ENCODE measurements at regions not wholly inside any gene's neighbourhood (a gene's known extent, or its start where the extent isn't known, plus 50 kb on each side); places are given as distances from the start of the nearest gene placed in this dataset.

DNA sequence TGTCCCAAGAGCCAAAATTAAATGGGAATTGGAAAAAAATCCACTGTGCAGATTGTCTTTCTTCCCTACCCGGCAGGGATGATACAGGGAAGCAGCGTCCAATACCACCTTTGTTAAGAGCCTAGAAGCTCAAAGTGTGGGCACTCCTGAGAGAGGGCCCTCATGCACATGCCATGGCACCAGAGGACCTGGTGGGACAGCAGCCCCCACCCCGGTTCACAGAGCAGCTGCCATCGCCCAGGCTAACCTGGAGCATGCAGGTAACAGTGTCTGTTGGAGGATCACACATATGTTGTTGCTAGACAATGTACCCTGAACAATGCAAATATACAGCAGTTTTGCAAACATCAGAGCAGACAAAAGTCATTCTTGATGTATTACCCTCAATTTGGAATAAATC is 206.5 kb downstream of the TJP1 start:
- intact Hi-C loops (cut with DNase I, micrococcal nuclease) = no loop called here
- DNase-seq (no peak), ATAC-seq (no peak)
- H3K4me3 ChIP-seq = no peak overlapping the region
- TF ChIP-seq, protein P1, sequence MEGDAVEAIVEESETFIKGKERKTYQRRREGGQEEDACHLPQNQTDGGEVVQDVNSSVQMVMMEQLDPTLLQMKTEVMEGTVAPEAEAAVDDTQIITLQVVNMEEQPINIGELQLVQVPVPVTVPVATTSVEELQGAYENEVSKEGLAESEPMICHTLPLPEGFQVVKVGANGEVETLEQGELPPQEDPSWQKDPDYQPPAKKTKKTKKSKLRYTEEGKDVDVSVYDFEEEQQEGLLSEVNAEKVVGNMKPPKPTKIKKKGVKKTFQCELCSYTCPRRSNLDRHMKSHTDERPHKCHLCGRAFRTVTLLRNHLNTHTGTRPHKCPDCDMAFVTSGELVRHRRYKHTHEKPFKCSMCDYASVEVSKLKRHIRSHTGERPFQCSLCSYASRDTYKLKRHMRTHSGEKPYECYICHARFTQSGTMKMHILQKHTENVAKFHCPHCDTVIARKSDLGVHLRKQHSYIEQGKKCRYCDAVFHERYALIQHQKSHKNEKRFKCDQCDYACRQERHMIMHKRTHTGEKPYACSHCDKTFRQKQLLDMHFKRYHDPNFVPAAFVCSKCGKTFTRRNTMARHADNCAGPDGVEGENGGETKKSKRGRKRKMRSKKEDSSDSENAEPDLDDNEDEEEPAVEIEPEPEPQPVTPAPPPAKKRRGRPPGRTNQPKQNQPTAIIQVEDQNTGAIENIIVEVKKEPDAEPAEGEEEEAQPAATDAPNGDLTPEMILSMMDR (IDR thresholded peaks at IDR 0.05) = no peak
- no peaks in the 10 kb centered on the region for H3K4me1 ChIP-seq (ENCODE audit: low read depth)
- no peaks in the 10 kb centered on the region for H3K9me3 ChIP-seq
- no peaks in the 10 kb centered on the region for H3K36me3 ChIP-seq (ENCODE audit: low read depth)

DNA sequence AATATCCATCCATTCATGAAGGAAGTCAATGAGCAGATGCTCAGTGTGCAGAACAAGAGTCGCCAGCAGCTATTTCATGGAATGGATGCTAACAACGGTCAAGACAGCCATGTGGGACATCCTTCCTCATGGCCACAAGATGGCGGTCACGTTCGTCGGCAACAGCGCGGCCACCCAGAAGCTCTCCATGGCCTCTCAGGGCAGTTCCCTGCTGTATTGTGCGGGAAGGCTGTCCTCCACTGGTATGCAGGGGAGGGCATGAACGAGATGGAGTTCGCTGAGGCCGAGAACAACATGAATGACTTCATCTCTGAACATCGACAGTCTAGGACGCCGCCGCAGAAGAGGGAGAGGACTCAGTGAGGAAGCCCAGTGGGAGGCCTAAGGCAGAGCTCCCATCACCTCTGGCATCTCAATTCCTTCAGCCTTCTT is 208.3 kb downstream of the TJP1 start:
- DNase-seq (no peak), ATAC-seq (no peak)
- TF ChIP-seq, protein P1 (IDR thresholded peaks at IDR 0.05) = no peak
- intact Hi-C loops (cut with DNase I, micrococcal nuclease) = loop anchor here in 1 of 2 donors (5.0 kb wide), 1 partner anchor 48 kb away; no protein-coding TSS in a partner anchor
- Histone ChIP-seq H3K36me3 (ENCODE audit: low read depth) (no peaks in the 10 kb centered on the region), H3K4me1 (ENCODE audit: low read depth) (no peaks in the 10 kb centered on the region), H3K9me3 (no peaks in the 10 kb centered on the region), H3K4me3 (no peak overlapping the region)

DNA sequence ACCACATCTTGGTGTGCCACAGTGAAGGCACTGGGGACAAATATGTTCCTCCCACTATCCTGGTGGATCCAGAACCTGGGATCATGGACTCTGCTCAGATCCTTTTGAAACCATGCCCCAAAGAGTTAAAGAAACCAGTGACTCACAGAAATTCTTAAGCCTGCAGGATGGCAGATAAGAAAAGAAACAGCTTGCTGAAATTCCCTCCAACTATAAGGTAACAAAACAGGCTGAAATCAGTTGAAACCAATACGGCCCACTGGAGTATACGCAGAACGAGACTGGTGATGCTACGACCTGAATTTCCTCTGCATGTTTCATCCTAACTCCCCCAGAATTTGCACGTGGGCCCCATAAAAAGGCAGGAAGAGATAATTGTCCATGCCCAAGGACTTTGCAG is 209.6 kb downstream of the TJP1 start:
- intact Hi-C loops (cut with DNase I, micrococcal nuclease) = loop anchor here in 1 of 2 donors (5.0 kb wide), 1 partner anchor 50 kb away; no protein-coding TSS in a partner anchor
- TF ChIP-seq, protein P1 (IDR thresholded peaks at IDR 0.05) = no peak
- H3K9me3 ChIP-seq = no peaks in the 10 kb centered on the region
- DNase-seq (no peak), ATAC-seq (no peak)
- no peaks in the 10 kb centered on the region for H3K36me3 ChIP-seq (ENCODE audit: low read depth)
- no peaks in the 10 kb centered on the region for H3K4me1 ChIP-seq (ENCODE audit: low read depth)
- H3K4me3 ChIP-seq = no peak overlapping the region

- H3K4me3 ChIP-seq = no peak overlapping the region
- no peaks in the 10 kb centered on the region for H3K36me3 ChIP-seq (ENCODE audit: low read depth)
- TF ChIP-seq, protein P1 (IDR thresholded peaks at IDR 0.05) = no peak
- no peaks in the 10 kb centered on the region for H3K9me3 ChIP-seq
- no peaks in the 10 kb centered on the region for H3K4me1 ChIP-seq (ENCODE audit: low read depth)
- DNase-seq = no peak
- intact Hi-C loops (cut with DNase I, micrococcal nuclease) = loop anchor here in 1 of 2 donors (5.0 kb wide), 1 partner anchor 50 kb away; no protein-coding TSS in a partner anchor
- ATAC-seq = no peak
These were observed 210.2 kb downstream of the TJP1 start for GRCh38 chr15:29612096-29612495.

GRCh38 chr15:29611057-29611456 is 211.2 kb downstream of the TJP1 start:
- intact Hi-C loops (cut with DNase I, micrococcal nuclease) = loop anchor here in 1 of 2 donors (5.0 kb wide), 1 partner anchor 51 kb away; no protein-coding TSS in a partner anchor
- DNase-seq (no peak), ATAC-seq (no peak)
- Histone ChIP-seq H3K4me1 (ENCODE audit: low read depth) (no peaks in the 10 kb centered on the region), H3K4me3 (no peak overlapping the region), H3K36me3 (ENCODE audit: low read depth) (no peaks in the 10 kb centered on the region), H3K9me3 (no peaks in the 10 kb centered on the region)
- TF ChIP-seq, protein P1 (IDR thresholded peaks at IDR 0.05) = no peak

- TF ChIP-seq, protein P1 (IDR thresholded peaks at IDR 0.05) = no peak
- ATAC-seq (no peak), DNase-seq (no peak)
- Histone ChIP-seq H3K36me3 (ENCODE audit: low read depth) (no peaks in the 10 kb centered on the region), H3K4me1 (ENCODE audit: low read depth) (no peaks in the 10 kb centered on the region), H3K9me3 (no peaks in the 10 kb centered on the region), H3K4me3 (no peak overlapping the region)
- intact Hi-C loops (cut with DNase I, micrococcal nuclease) = no loop called here
These were observed 220.5 kb downstream of the TJP1 start for GRCh38 chr15:29601811-29602210.
